PFSK-1 (cell line): ENCODE measurements at regions not wholly inside any gene's neighbourhood (a gene's known extent, or its start where the extent isn't known, plus 50 kb on each side); places are given as distances from the start of the nearest gene placed in this dataset.

ENCODE experiments used
- FOXP2 ChIP-seq: optimal IDR thresholded peaks from 2 replicates; pipeline ENCODE3; 2011; ENCODE audit warnings: borderline replicate concordance, control low read depth, inconsistent platforms; ENCODE audit not compliant: insufficient read depth; ENCODE audit errors: extremely low read length, extremely low read depth
- POLR2AphosphoS5 ChIP-seq: IDR thresholded peaks from 2 replicates; pipeline ENCODE4 v1.6.1; 2012; ENCODE audit warnings: low read depth, mild to moderate bottlenecking, control low read depth, low read length, moderate library complexity
- REST ChIP-seq, 2 experiments: IDR thresholded peaks; 2 replicates each; pipeline versions ENCODE4 v1.6.1 to v1.8.0; 2011 to 2012; ENCODE audit warnings: low read depth in 2 of 2, low read length in 2 of 2, control low read depth in 1 of 2, inconsistent platforms in 1 of 2, mild to moderate bottlenecking in 1 of 2, moderate library complexity in 1 of 2; ENCODE audit not compliant: insufficient read depth in 1 of 2
- SIN3A ChIP-seq: IDR thresholded peaks from 2 replicates; pipeline ENCODE4 v1.6.1; 2012; ENCODE audit warnings: mild to moderate bottlenecking, low read length, moderate library complexity, borderline replicate concordance; ENCODE audit not compliant: insufficient read depth
- TAF1 ChIP-seq: IDR thresholded peaks from 2 replicates; pipeline ENCODE4 v1.6.1; 2012; ENCODE audit warnings: low read length, control low read depth, borderline replicate concordance; ENCODE audit not compliant: insufficient read depth

DNA sequence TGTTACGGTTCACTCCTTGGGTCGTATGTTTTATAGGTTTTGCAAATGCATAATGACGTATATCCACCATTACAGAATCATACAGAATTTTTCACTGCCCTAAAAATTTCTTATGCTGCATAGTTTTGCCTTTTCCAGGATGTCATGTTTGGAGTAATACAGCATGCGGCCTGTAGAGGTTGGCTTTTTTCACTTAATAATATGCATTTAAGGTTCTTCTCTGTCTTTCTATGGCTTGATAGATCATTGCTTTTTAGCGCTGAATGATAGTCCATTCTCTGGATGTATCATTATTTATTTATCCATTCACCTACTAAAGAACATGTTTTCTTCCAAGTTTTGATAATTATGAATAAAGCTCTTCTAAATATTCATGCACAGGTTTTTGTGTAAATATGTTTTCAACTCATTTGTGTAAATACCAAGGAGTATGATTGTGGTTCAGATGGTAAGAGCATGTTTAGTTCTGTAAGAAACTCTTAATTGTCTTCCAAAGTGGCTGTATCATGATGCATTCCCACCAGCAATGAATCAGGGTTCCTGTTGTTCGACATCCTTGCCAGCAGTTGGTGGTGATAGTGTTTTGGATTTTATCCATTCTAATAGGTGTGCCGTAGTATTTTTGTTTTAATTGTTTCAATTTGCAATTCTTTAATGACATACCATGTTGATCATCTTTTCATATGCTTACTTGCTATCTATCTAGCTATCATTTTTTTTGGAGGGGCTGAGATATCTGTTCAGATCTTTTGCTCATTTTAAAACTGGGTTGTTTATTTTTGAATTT lies 531.2 kb upstream of the GHITM start:
- TF ChIP-seq REST (IDR thresholded peaks at IDR 0.05; ENCODE audit: insufficient read depth in 1 of 2, low read depth in 2 of 2, low read length in 2 of 2) (no peak), POLR2AphosphoS5 (no peak), TAF1 (no peak), FOXP2 (no peak), SIN3A (no peak)

- TF ChIP-seq REST (IDR thresholded peaks at IDR 0.05; ENCODE audit: insufficient read depth in 1 of 2, low read depth in 2 of 2, low read length in 2 of 2) (no peak), SIN3A (no peak), FOXP2 (no peak), POLR2AphosphoS5 (no peak), TAF1 (no peak)
Measured at GRCh38 chr10:83612050-83612449, 527.3 kb upstream of the GHITM start.

DNA sequence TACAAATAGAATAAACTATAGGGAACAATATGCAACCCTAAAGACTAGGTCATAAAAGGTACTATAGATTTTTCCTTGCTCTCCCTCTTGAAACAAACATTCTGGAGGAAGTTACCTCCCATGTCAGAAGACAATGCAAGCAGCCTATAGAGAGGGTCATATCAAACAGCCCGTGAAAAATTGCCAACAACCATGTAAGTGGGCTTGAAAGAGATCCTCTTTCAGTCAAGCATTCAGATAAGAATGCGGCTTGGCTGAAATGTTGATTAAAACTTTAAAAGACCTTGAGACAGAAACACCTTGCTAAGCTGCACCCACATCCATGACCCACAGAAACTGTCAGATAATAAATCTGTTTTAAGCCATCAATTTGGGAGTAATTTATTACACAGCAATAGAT lies 526.6 kb upstream of the GHITM start:
- TF ChIP-seq POLR2AphosphoS5 (no peak), SIN3A (no peak), TAF1 (no peak), FOXP2 (no peak), REST (IDR thresholded peaks at IDR 0.05; ENCODE audit: insufficient read depth in 1 of 2, low read depth in 2 of 2, low read length in 2 of 2) (no peak)

DNA sequence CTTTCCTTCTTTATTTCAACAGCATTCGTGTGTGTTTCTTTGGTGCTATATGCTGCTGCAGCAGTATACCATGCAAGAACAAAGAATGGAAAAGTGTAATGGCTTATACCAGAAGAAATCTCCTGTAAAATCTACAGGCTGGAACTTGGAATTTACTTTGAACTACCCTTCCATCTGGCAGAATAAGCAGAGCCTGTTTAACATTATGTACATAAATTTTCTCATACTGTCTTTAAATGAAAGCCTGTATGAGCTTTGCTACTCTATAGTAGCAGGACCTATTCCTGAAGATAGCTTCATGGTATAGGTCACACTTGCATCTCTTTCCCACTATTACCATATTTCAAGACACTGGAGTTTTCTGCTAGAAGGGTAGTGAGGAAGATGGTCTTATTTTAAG lies 522.1 kb upstream of the GHITM start:
- TF ChIP-seq REST (IDR thresholded peaks at IDR 0.05; ENCODE audit: insufficient read depth in 1 of 2, low read depth in 2 of 2, low read length in 2 of 2), result no peak
- no peak for TF ChIP-seq POLR2AphosphoS5
- no peak for TF ChIP-seq TAF1
- TF ChIP-seq SIN3A, result no peak
- TF ChIP-seq FOXP2, result no peak
